ENCODE measurements at regions not wholly inside any gene's neighbourhood (a gene's known extent, or its start where the extent isn't known, plus 50 kb on each side); places are given as distances from the start of the nearest gene placed in this dataset.

- Histone ChIP-seq H3K27me3 (ENCODE audit: control insufficient read depth, insufficient read depth, low read length) (no peaks in the 10 kb centered on the region), H3K36me3 (ENCODE audit: control insufficient read depth, insufficient read depth, low read length) (no peaks in the 10 kb centered on the region), H3K9me3 (ENCODE audit: control insufficient read depth, insufficient read depth, low read length) (no peaks in the 10 kb centered on the region), H3K4me1 (ENCODE audit: control insufficient read depth, insufficient read depth, low read length) (no peaks in the 10 kb centered on the region), H3K27ac (ENCODE audit: low read depth, low read length) (no peak overlapping the region), H3K4me3 (ENCODE audit: low read depth, low read length) (no peak overlapping the region)
- no CpG with 5 or more reads among the region's 3 CpGs for WGBS (ENCODE audit: insufficient coverage)
- peak in 1 of 6 donors; percentile 2 for DNase-seq (ENCODE audit: low read depth in 4 of 6, low spot score in 6 of 6)
Observed at GRCh38 chr3:59327376-59327808, 277.6 kb upstream of the CFAP20DC start.

GRCh38 chr3:59326246-59327024, 276.6 kb upstream of the CFAP20DC start:
- Histone ChIP-seq H3K27me3 (ENCODE audit: control insufficient read depth, insufficient read depth, low read length) (no peaks in the 10 kb centered on the region), H3K36me3 (ENCODE audit: control insufficient read depth, insufficient read depth, low read length) (no peaks in the 10 kb centered on the region), H3K9me3 (ENCODE audit: control insufficient read depth, insufficient read depth, low read length) (no peaks in the 10 kb centered on the region), H3K27ac (ENCODE audit: low read depth, low read length) (no peak overlapping the region), H3K4me1 (ENCODE audit: control insufficient read depth, insufficient read depth, low read length) (no peaks in the 10 kb centered on the region), H3K4me3 (ENCODE audit: low read depth, low read length) (no peak overlapping the region)
- DNase-seq (ENCODE audit: low read depth in 4 of 6, low spot score in 6 of 6), result no peak
- 82% methylated on average over 6 of the region's 6 CpGs for WGBS (ENCODE audit: insufficient coverage)

GRCh38 chr3:59321881-59322540, 272.2 kb upstream of the CFAP20DC start:
- H3K4me3 ChIP-seq (ENCODE audit: low read depth, low read length), result no peak overlapping the region
- H3K27ac ChIP-seq (ENCODE audit: low read depth, low read length), result no peak overlapping the region
- no peaks in the 10 kb centered on the region for H3K36me3 ChIP-seq (ENCODE audit: control insufficient read depth, insufficient read depth, low read length)
- no peaks in the 10 kb centered on the region for H3K9me3 ChIP-seq (ENCODE audit: control insufficient read depth, insufficient read depth, low read length)
- 84% methylated on average over 2 of the region's 5 CpGs for WGBS (ENCODE audit: insufficient coverage)
- DNase-seq (ENCODE audit: low read depth in 4 of 6, low spot score in 6 of 6), result no peak
- no peaks in the 10 kb centered on the region for H3K4me1 ChIP-seq (ENCODE audit: control insufficient read depth, insufficient read depth, low read length)
- no peaks in the 10 kb centered on the region for H3K27me3 ChIP-seq (ENCODE audit: control insufficient read depth, insufficient read depth, low read length)

- Histone ChIP-seq H3K36me3 (ENCODE audit: control insufficient read depth, insufficient read depth, low read length) (no peaks in the 10 kb centered on the region), H3K4me1 (ENCODE audit: control insufficient read depth, insufficient read depth, low read length) (no peaks in the 10 kb centered on the region), H3K4me3 (ENCODE audit: low read depth, low read length) (no peak overlapping the region), H3K27me3 (ENCODE audit: control insufficient read depth, insufficient read depth, low read length) (no peaks in the 10 kb centered on the region), H3K27ac (ENCODE audit: low read depth, low read length) (no peak overlapping the region), H3K9me3 (ENCODE audit: control insufficient read depth, insufficient read depth, low read length) (no peaks in the 10 kb centered on the region)
- 71% methylated on average over 2 of the region's 4 CpGs for WGBS (ENCODE audit: insufficient coverage)
- DNase-seq (ENCODE audit: low read depth in 4 of 6, low spot score in 6 of 6), result peak in 1 of 6 donors; percentile 32
Observed at GRCh38 chr3:59320080-59320479, 270.3 kb upstream of the CFAP20DC start.

GRCh38 chr3:59319442-59319841, 269.6 kb upstream of the CFAP20DC start:
- Histone ChIP-seq H3K4me1 (ENCODE audit: control insufficient read depth, insufficient read depth, low read length) (no peaks in the 10 kb centered on the region), H3K36me3 (ENCODE audit: control insufficient read depth, insufficient read depth, low read length) (no peaks in the 10 kb centered on the region), H3K4me3 (ENCODE audit: low read depth, low read length) (no peak overlapping the region), H3K27me3 (ENCODE audit: control insufficient read depth, insufficient read depth, low read length) (no peaks in the 10 kb centered on the region), H3K27ac (ENCODE audit: low read depth, low read length) (no peak overlapping the region), H3K9me3 (ENCODE audit: control insufficient read depth, insufficient read depth, low read length) (no peaks in the 10 kb centered on the region)
- WGBS (ENCODE audit: insufficient coverage), result 71% methylated on average over 1 of the region's 4 CpGs
- DNase-seq (ENCODE audit: low read depth in 4 of 6, low spot score in 6 of 6), result no peak

GRCh38 chr3:59318881-59319280, 269.1 kb upstream of the CFAP20DC start:
- Histone ChIP-seq H3K36me3 (ENCODE audit: control insufficient read depth, insufficient read depth, low read length) (no peaks in the 10 kb centered on the region), H3K4me1 (ENCODE audit: control insufficient read depth, insufficient read depth, low read length) (no peaks in the 10 kb centered on the region), H3K4me3 (ENCODE audit: low read depth, low read length) (no peak overlapping the region), H3K27me3 (ENCODE audit: control insufficient read depth, insufficient read depth, low read length) (no peaks in the 10 kb centered on the region), H3K27ac (ENCODE audit: low read depth, low read length) (no peak overlapping the region), H3K9me3 (ENCODE audit: control insufficient read depth, insufficient read depth, low read length) (no peaks in the 10 kb centered on the region)
- no CpG with 5 or more reads among the region's 1 CpG for WGBS (ENCODE audit: insufficient coverage)
- no peak for DNase-seq (ENCODE audit: low read depth in 4 of 6, low spot score in 6 of 6)

- no peaks in the 10 kb centered on the region for H3K27me3 ChIP-seq (ENCODE audit: control insufficient read depth, insufficient read depth, low read length)
- 93% methylated on average over 3 of the region's 6 CpGs for WGBS (ENCODE audit: insufficient coverage)
Observed at GRCh38 chr3:59317386-59317785, 267.6 kb upstream of the CFAP20DC start.

GRCh38 chr3:59316688-59317275, 267.0 kb upstream of the CFAP20DC start:
- Histone ChIP-seq H3K27ac (ENCODE audit: low read depth, low read length) (no peak overlapping the region), H3K4me1 (ENCODE audit: control insufficient read depth, insufficient read depth, low read length) (no peaks in the 10 kb centered on the region), H3K9me3 (ENCODE audit: control insufficient read depth, insufficient read depth, low read length) (no peaks in the 10 kb centered on the region), H3K36me3 (ENCODE audit: control insufficient read depth, insufficient read depth, low read length) (no peaks in the 10 kb centered on the region), H3K27me3 (ENCODE audit: control insufficient read depth, insufficient read depth, low read length) (no peaks in the 10 kb centered on the region), H3K4me3 (ENCODE audit: low read depth, low read length) (no peak overlapping the region)
- DNase-seq (ENCODE audit: low read depth in 4 of 6, low spot score in 6 of 6), result no peak
- WGBS (ENCODE audit: insufficient coverage), result no CpG with 5 or more reads among the region's 3 CpGs

More at GRCh38 chr3:59317386-59317785, 267.6 kb upstream of the CFAP20DC start:
- H3K4me1 ChIP-seq (ENCODE audit: control insufficient read depth, insufficient read depth, low read length), result no peaks in the 10 kb centered on the region
- no peak for DNase-seq (ENCODE audit: low read depth in 4 of 6, low spot score in 6 of 6)
- no peaks in the 10 kb centered on the region for H3K36me3 ChIP-seq (ENCODE audit: control insufficient read depth, insufficient read depth, low read length)
- H3K4me3 ChIP-seq (ENCODE audit: low read depth, low read length), result no peak overlapping the region
- H3K27ac ChIP-seq (ENCODE audit: low read depth, low read length), result no peak overlapping the region
- no peaks in the 10 kb centered on the region for H3K9me3 ChIP-seq (ENCODE audit: control insufficient read depth, insufficient read depth, low read length)

GRCh38 chr3:59313365-59313764, 263.5 kb upstream of the CFAP20DC start:
- Histone ChIP-seq H3K4me3 (ENCODE audit: low read depth, low read length) (no peak overlapping the region), H3K27me3 (ENCODE audit: control insufficient read depth, insufficient read depth, low read length) (no peaks in the 10 kb centered on the region), H3K36me3 (ENCODE audit: control insufficient read depth, insufficient read depth, low read length) (no peaks in the 10 kb centered on the region), H3K4me1 (ENCODE audit: control insufficient read depth, insufficient read depth, low read length) (no peaks in the 10 kb centered on the region), H3K27ac (ENCODE audit: low read depth, low read length) (no peak overlapping the region), H3K9me3 (ENCODE audit: control insufficient read depth, insufficient read depth, low read length) (no peaks in the 10 kb centered on the region)
- no peak for DNase-seq (ENCODE audit: low read depth in 4 of 6, low spot score in 6 of 6)
- WGBS (ENCODE audit: insufficient coverage), result 79% methylated on average over 1 of the region's 2 CpGs

All from spinal cord (tissue), 9 donors.